GM23248 (cell line): ENCODE measurements at regions not wholly inside any gene's neighbourhood (a gene's known extent, or its start where the extent isn't known, plus 50 kb on each side); places are given as distances from the start of the nearest gene placed in this dataset.
"Not testable (repeated sequence)": the region's sequence is repeated elsewhere in the genome, so short reads cannot be mapped to it uniquely, and the experiment has no call there.

Experiments
- EZH2 ChIP-seq: fragments of 200-600 bp; sonication (generic); IDR thresholded peaks from 2 replicates; pipeline ENCODE4 v1.6.1; 2018; ENCODE audit warnings: antibody characterized with exemption, mild to moderate bottlenecking; ENCODE audit not compliant: insufficient read depth, poor library complexity, severe bottlenecking
- EZH2phosphoT487 ChIP-seq: fragments of 200-600 bp; sonication (generic); IDR thresholded peaks from 2 replicates; pipeline ENCODE4 v1.6.1; 2018; ENCODE audit warnings: antibody characterized with exemption, moderate library complexity, mild to moderate bottlenecking, low read depth; ENCODE audit not compliant: insufficient read depth

DNA sequence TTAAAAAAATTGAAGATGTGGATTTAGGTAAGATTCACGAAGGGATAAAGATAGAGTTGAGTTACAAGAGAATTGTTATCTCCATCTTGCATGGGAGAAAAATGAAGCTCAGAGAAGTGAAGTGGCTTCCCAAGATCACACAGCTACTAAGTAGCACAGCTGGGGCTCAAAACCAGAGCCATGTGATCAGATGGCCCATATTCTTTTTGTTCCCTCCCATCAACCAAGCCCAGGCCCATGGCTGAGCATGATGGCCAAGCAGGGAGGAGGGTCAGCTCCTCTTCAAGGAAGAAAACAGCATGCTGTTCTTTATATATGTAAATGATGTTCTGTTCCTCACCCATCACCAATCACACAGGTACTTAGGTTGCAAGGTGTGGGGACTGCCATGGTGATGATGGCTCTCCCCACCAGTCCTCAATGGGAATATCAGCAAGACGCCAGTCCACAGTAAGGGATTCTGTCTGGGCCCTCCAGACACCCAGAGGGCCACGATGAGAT, 56.5 kb upstream of the RABL2A start:
- TF ChIP-seq EZH2, EZH2phosphoT487: not testable (repeated sequence)
